ENCODE measurements at regions not wholly inside any gene's neighbourhood (a gene's known extent, or its start where the extent isn't known, plus 50 kb on each side); places are given as distances from the start of the nearest gene placed in this dataset.

DNA sequence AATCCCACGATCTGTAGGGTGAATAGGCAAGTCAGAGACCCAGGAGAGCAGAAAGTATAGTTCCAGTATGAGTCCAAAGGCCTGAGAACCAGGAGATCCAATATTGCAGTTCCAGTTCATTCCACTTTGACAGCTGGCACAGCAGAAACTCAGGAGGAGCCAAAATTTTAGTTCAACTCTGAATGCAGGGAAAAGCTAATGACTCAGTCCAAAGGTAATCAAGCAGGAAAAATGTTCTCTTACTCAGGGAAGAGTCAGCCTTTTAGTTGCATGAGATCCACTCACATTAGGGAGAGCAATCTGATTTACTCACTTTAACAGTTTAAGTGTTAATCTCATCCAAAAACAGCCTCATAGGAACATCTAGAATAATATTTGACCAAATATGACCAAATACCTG, 130.2 kb upstream of the LRFN5 start:
- no peaks in the 10 kb centered on the region for H3K27me3 ChIP-seq (ENCODE audit: control insufficient read depth, insufficient read depth, low read length)
- TF ChIP-seq, protein P1, sequence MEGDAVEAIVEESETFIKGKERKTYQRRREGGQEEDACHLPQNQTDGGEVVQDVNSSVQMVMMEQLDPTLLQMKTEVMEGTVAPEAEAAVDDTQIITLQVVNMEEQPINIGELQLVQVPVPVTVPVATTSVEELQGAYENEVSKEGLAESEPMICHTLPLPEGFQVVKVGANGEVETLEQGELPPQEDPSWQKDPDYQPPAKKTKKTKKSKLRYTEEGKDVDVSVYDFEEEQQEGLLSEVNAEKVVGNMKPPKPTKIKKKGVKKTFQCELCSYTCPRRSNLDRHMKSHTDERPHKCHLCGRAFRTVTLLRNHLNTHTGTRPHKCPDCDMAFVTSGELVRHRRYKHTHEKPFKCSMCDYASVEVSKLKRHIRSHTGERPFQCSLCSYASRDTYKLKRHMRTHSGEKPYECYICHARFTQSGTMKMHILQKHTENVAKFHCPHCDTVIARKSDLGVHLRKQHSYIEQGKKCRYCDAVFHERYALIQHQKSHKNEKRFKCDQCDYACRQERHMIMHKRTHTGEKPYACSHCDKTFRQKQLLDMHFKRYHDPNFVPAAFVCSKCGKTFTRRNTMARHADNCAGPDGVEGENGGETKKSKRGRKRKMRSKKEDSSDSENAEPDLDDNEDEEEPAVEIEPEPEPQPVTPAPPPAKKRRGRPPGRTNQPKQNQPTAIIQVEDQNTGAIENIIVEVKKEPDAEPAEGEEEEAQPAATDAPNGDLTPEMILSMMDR (IDR thresholded peaks at IDR 0.05): no peak
- TF ChIP-seq, protein P2, sequence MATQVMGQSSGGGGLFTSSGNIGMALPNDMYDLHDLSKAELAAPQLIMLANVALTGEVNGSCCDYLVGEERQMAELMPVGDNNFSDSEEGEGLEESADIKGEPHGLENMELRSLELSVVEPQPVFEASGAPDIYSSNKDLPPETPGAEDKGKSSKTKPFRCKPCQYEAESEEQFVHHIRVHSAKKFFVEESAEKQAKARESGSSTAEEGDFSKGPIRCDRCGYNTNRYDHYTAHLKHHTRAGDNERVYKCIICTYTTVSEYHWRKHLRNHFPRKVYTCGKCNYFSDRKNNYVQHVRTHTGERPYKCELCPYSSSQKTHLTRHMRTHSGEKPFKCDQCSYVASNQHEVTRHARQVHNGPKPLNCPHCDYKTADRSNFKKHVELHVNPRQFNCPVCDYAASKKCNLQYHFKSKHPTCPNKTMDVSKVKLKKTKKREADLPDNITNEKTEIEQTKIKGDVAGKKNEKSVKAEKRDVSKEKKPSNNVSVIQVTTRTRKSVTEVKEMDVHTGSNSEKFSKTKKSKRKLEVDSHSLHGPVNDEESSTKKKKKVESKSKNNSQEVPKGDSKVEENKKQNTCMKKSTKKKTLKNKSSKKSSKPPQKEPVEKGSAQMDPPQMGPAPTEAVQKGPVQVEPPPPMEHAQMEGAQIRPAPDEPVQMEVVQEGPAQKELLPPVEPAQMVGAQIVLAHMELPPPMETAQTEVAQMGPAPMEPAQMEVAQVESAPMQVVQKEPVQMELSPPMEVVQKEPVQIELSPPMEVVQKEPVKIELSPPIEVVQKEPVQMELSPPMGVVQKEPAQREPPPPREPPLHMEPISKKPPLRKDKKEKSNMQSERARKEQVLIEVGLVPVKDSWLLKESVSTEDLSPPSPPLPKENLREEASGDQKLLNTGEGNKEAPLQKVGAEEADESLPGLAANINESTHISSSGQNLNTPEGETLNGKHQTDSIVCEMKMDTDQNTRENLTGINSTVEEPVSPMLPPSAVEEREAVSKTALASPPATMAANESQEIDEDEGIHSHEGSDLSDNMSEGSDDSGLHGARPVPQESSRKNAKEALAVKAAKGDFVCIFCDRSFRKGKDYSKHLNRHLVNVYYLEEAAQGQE (IDR thresholded peaks at IDR 0.05; ENCODE audit: insufficient read depth in 1 of 2, low read depth in 2 of 2, low read length in 1 of 2): no peak
- no peak for TF ChIP-seq SIN3A (IDR thresholded peaks at IDR 0.05; ENCODE audit: borderline replicate concordance, insufficient read depth, low read depth, low read length)
- no peak for TF ChIP-seq TCF7L2 (IDR thresholded peaks at IDR 0.05; ENCODE audit: low read depth, low read length)
- TF ChIP-seq POLR2AphosphoS5 (IDR thresholded peaks at IDR 0.05; ENCODE audit: low read depth, low read length): no peak
- no peak overlapping the region for H3K27ac ChIP-seq (ENCODE audit: low read length)
- no peaks in the 10 kb centered on the region for H3K9me3 ChIP-seq (ENCODE audit: control insufficient read depth, insufficient read depth, low read depth, low read length)
- ATAC-seq: no peak
- ChIA-PET CTCF (no interaction called here), POLR2A (no interaction called here)
- in situ Hi-C loops (cut with HindIII; ENCODE audit: low pct_unique_long_range_greater_than_20kb, low sequenced_read_pairs): no loop called here
- DNase-seq (ENCODE audit: low read depth, low spot score): no peak
- H3K36me3 ChIP-seq (ENCODE audit: control insufficient read depth, insufficient read depth, low read length): no peaks in the 10 kb centered on the region; the same call in 1 of the 2 replicates
- H3K4me1 ChIP-seq (ENCODE audit: control insufficient read depth, insufficient read depth, low read length): no peaks in the 10 kb centered on the region
- intact Hi-C loops (cut with micrococcal nuclease; ENCODE audit: unreplicated experiment): no loop called here
- BruUV-seq (replicated peaks): no TSS peak
- H3K4me3 ChIP-seq (ENCODE audit: low read depth in 2 of 2, low read length in 2 of 2): no peak overlapping the region

DNA sequence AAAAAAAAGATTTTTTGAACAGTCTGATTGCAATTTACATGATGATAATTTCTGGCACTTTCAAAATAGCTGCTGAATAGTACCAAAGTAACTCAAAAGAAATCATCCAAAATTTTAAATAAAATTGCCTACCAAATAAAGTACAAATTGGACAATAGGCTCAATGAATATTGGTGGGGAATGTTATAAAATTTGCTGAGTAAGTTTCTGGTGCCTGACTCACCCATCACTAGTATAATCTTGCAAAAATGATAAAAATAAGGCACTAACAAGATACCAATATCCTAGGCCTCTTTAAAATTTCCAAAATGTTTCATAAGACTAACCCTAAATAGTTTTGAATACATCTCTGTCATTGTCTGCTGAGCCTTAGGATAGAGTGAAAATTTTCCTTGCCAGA, 145.3 kb upstream of the LRFN5 start:
- CTCF ChIA-PET: no interaction called here
- intact Hi-C loops (cut with micrococcal nuclease; ENCODE audit: unreplicated experiment): no loop called here

More for the DNA sequence above, 145.3 kb upstream of the LRFN5 start:
- ATAC-seq: no peak
- H3K27me3 ChIP-seq (ENCODE audit: control insufficient read depth, insufficient read depth, low read length): no peaks in the 10 kb centered on the region
- no TSS peak for BruUV-seq (replicated peaks)
- H3K9me3 ChIP-seq (ENCODE audit: control insufficient read depth, insufficient read depth, low read depth, low read length): no peaks in the 10 kb centered on the region
- POLR2A ChIA-PET: no interaction called here
- H3K36me3 ChIP-seq (ENCODE audit: control insufficient read depth, insufficient read depth, low read length): no peaks in the 10 kb centered on the region
- H3K4me1 ChIP-seq (ENCODE audit: control insufficient read depth, insufficient read depth, low read length): no peaks in the 10 kb centered on the region
- no peak overlapping the region for H3K27ac ChIP-seq (ENCODE audit: low read length)
- H3K4me3 ChIP-seq (ENCODE audit: low read depth in 2 of 2, low read length in 2 of 2): no peak overlapping the region
- in situ Hi-C loops (cut with HindIII; ENCODE audit: low pct_unique_long_range_greater_than_20kb, low sequenced_read_pairs): no loop called here
- TF ChIP-seq, protein P1 (IDR thresholded peaks at IDR 0.05): no peak
- TF ChIP-seq SIN3A (IDR thresholded peaks at IDR 0.05; ENCODE audit: borderline replicate concordance, insufficient read depth, low read depth, low read length) (no peak), TCF7L2 (IDR thresholded peaks at IDR 0.05; ENCODE audit: low read depth, low read length) (no peak), POLR2AphosphoS5 (IDR thresholded peaks at IDR 0.05; ENCODE audit: low read depth, low read length) (no peak)
- TF ChIP-seq, protein P2 (IDR thresholded peaks at IDR 0.05; ENCODE audit: insufficient read depth in 1 of 2, low read depth in 2 of 2, low read length in 1 of 2): no peak
- no peak for DNase-seq (ENCODE audit: low read depth, low spot score)

All from Panc1 (cell line).